T1000 (cell line): ENCODE measurements at regions not wholly inside any gene's neighbourhood (a gene's known extent, or its start where the extent isn't known, plus 50 kb on each side); places are given as distances from the start of the nearest gene placed in this dataset.

ENCODE experiments used
- DNase-seq: peaks from one replicate; lab custom pipeline; 2025; ENCODE audit warnings: mixed read lengths; lab: John Stamatoyannopoulos, UW

- no peak for DNase-seq
These were observed 644.2 kb upstream of the SEMA6A start for GRCh38 chr5:117218789-117219188.

- no peak for DNase-seq
These were observed 638.2 kb upstream of the SEMA6A start for GRCh38 chr5:117212866-117213265.

GRCh38 chr5:117210796-117211195 lies 636.2 kb upstream of the SEMA6A start:
- no peak for DNase-seq

GRCh38 chr5:117209479-117209878 lies 634.9 kb upstream of the SEMA6A start:
- DNase-seq = no peak

- no peak for DNase-seq
These were observed 632.6 kb upstream of the SEMA6A start for GRCh38 chr5:117207088-117207668.

- no peak for DNase-seq
These were observed 631.3 kb upstream of the SEMA6A start for GRCh38 chr5:117205894-117206293.

- DNase-seq = no peak
These were observed 630.6 kb upstream of the SEMA6A start for GRCh38 chr5:117204926-117205869.

- no peak for DNase-seq
These were observed 629.8 kb upstream of the SEMA6A start for GRCh38 chr5:117204404-117204803.

- no peak for DNase-seq
These were observed 629.0 kb upstream of the SEMA6A start for GRCh38 chr5:117203584-117203983.

GRCh38 chr5:117201001-117201400 lies 626.4 kb upstream of the SEMA6A start:
- no peak for DNase-seq

- no peak for DNase-seq
These were observed 620.5 kb upstream of the SEMA6A start for GRCh38 chr5:117195076-117195475.

- no peak for DNase-seq
These were observed 616.6 kb upstream of the SEMA6A start for GRCh38 chr5:117191251-117191650.

- DNase-seq = no peak
These were observed 615.2 kb upstream of the SEMA6A start for GRCh38 chr5:117189784-117190183.

GRCh38 chr5:117188211-117188610 lies 613.6 kb upstream of the SEMA6A start:
- DNase-seq = no peak

GRCh38 chr5:117186751-117187150 lies 612.1 kb upstream of the SEMA6A start:
- DNase-seq = no peak

GRCh38 chr5:117183326-117183725 lies 608.7 kb upstream of the SEMA6A start:
- DNase-seq = no peak

GRCh38 chr5:117182104-117182503 lies 607.5 kb upstream of the SEMA6A start:
- no peak for DNase-seq

- DNase-seq = no peak
These were observed 602.7 kb upstream of the SEMA6A start for GRCh38 chr5:117177302-117177701.

- no peak for DNase-seq
These were observed 590.4 kb upstream of the SEMA6A start for GRCh38 chr5:117165068-117165467.

- no peak for DNase-seq
These were observed 587.2 kb upstream of the SEMA6A start for GRCh38 chr5:117161718-117162335.

- no peak for DNase-seq
These were observed 585.8 kb upstream of the SEMA6A start for GRCh38 chr5:117160391-117160790.

- no peak for DNase-seq
These were observed 574.7 kb upstream of the SEMA6A start for GRCh38 chr5:117149312-117149711.

- DNase-seq = no peak
These were observed 569.5 kb upstream of the SEMA6A start for GRCh38 chr5:117144086-117144485.
